Fibroblast of lung (primary cell): ENCODE measurements at regions not wholly inside any gene's neighbourhood (a gene's known extent, or its start where the extent isn't known, plus 50 kb on each side); places are given as distances from the start of the nearest gene placed in this dataset.
"Not testable (repeated sequence)": the region's sequence is repeated elsewhere in the genome, so short reads cannot be mapped to it uniquely, and the experiment has no call there.

Experiments used
- DNase-seq, 2 donors: peaks; one replicate each; pipeline versions ENCODE4 v3.0.0 to v3.0.0-alpha.2; 2010; ENCODE audit warnings: low read depth in 2 of 2
- H2AFZ ChIP-seq: 2 replicates; pipeline ENCODE4 v1.5.1; 2012; ENCODE audit warnings: low read length, control low read depth, inconsistent platforms
- H3K27ac ChIP-seq: 2 replicates; pipeline ENCODE4 v1.5.1; 2011; ENCODE audit warnings: low read length, control low read depth; ENCODE audit not compliant: insufficient read depth
- H3K27me3 ChIP-seq: 2 replicates; pipeline ENCODE4 v1.5.1; 2011; ENCODE audit warnings: mild to moderate bottlenecking, low read length; ENCODE audit not compliant: control insufficient read depth, insufficient read depth
- H3K36me3 ChIP-seq: 2 replicates; pipeline ENCODE4 v1.5.1; 2011; ENCODE audit warnings: low read length; ENCODE audit not compliant: control insufficient read depth, insufficient read depth
- H3K4me1 ChIP-seq: 2 replicates; pipeline ENCODE4 v1.5.1; 2011; ENCODE audit warnings: low read length; ENCODE audit not compliant: control insufficient read depth, insufficient read depth; ENCODE audit errors: extremely low read depth
- H3K4me2 ChIP-seq: 2 replicates; pipeline ENCODE4 v1.5.1; 2011; ENCODE audit warnings: low read length, control low read depth; ENCODE audit not compliant: insufficient read depth; ENCODE audit errors: extremely low read depth
- H3K4me3 ChIP-seq, 4 experiments: fragments of 200-600 bp in 1 of 4; sonication (generic) in 1 of 4; replicated peaks in 1 of 4; 2 replicates each; pipeline ENCODE4 v1.5.1; 2011 to 2016; ENCODE audit warnings: low read length in 4 of 4, low read depth in 3 of 4, mild to moderate bottlenecking in 3 of 4, control low read depth in 2 of 4, inconsistent platforms in 1 of 4, mixed read lengths in 1 of 4; ENCODE audit not compliant: insufficient read depth in 1 of 4; ENCODE audit errors: control extremely low read depth in 1 of 4
- H3K79me2 ChIP-seq: 2 replicates; pipeline ENCODE4 v1.5.1; 2012; ENCODE audit warnings: mild to moderate bottlenecking, low read length, inconsistent platforms; ENCODE audit not compliant: control insufficient read depth, insufficient read depth
- H3K9ac ChIP-seq: 2 replicates; pipeline ENCODE4 v1.5.1; 2011; ENCODE audit warnings: mild to moderate bottlenecking, low read length, control low read depth; ENCODE audit not compliant: insufficient read depth
- H3K9me3 ChIP-seq: 2 replicates; pipeline ENCODE4 v1.5.1; 2012; ENCODE audit warnings: low read depth, low read length; ENCODE audit not compliant: control insufficient read depth, insufficient read depth
- H4K20me1 ChIP-seq: 2 replicates; pipeline ENCODE4 v1.5.1; 2011; ENCODE audit warnings: low read length; ENCODE audit not compliant: control insufficient read depth, insufficient read depth; ENCODE audit errors: extremely low read depth
- EZH2 ChIP-seq: IDR thresholded peaks from 2 replicates; pipeline ENCODE4 v1.5.1; 2012; ENCODE audit warnings: low read length, control low read depth, mild to moderate bottlenecking; ENCODE audit errors: missing control alignments
- TF ChIP-seq, protein P1 (sequence below), 2 donors: IDR thresholded peaks in 1 of 2; conservative IDR thresholded peaks in 1 of 2; 1 replicate in 1 of 2; 2 replicates in 1 of 2; pipeline ENCODE4 v1.5.1; 2011 to 2012; ENCODE audit warnings: low read length in 2 of 2, control low read depth in 1 of 2, inconsistent platforms in 1 of 2, low read depth in 1 of 2, mild to moderate bottlenecking in 1 of 2

DNA sequence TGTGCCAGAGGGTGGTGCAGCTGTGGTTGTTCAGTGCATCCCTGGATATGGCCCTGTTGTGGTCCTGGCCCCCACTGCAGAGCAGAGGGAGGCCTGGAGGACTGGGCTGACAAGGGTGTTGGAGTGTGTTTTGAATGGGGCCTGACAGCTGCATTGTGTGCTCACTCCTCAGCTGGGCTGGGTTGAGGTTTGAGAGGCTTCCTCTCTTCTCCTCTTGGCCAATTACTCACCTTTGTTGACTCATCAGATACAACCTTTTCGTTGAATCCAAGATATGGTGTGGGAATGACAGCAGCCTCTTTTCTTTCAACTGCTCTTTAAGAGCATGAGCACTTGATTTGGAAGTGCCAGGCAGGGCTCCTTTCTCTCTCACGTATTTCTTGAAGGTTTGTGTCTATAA, 228.5 kb upstream of the COBL start:
- Histone ChIP-seq H3K4me3 (no peak overlapping the region), H3K4me1 (no peaks in the 10 kb centered on the region), H2AFZ (no peak overlapping the region), H3K4me2 (no peak overlapping the region), H3K36me3 (no peaks in the 10 kb centered on the region), H4K20me1 (no peaks in the 10 kb centered on the region), H3K27me3 (no peaks in the 10 kb centered on the region), H3K9ac (no peak overlapping the region), H3K27ac (no peak overlapping the region), H3K79me2 (no peaks in the 10 kb centered on the region), H3K9me3 (no peaks in the 10 kb centered on the region)
- TF ChIP-seq, protein P1, sequence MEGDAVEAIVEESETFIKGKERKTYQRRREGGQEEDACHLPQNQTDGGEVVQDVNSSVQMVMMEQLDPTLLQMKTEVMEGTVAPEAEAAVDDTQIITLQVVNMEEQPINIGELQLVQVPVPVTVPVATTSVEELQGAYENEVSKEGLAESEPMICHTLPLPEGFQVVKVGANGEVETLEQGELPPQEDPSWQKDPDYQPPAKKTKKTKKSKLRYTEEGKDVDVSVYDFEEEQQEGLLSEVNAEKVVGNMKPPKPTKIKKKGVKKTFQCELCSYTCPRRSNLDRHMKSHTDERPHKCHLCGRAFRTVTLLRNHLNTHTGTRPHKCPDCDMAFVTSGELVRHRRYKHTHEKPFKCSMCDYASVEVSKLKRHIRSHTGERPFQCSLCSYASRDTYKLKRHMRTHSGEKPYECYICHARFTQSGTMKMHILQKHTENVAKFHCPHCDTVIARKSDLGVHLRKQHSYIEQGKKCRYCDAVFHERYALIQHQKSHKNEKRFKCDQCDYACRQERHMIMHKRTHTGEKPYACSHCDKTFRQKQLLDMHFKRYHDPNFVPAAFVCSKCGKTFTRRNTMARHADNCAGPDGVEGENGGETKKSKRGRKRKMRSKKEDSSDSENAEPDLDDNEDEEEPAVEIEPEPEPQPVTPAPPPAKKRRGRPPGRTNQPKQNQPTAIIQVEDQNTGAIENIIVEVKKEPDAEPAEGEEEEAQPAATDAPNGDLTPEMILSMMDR (conservative IDR thresholded peaks at IDR 0.05 in 1 of 2, IDR thresholded peaks at IDR 0.05 in 1 of 2; ENCODE audit: low read depth in 1 of 2, low read length in 2 of 2): no peak
- no peak for TF ChIP-seq EZH2
- no peak for DNase-seq

DNA sequence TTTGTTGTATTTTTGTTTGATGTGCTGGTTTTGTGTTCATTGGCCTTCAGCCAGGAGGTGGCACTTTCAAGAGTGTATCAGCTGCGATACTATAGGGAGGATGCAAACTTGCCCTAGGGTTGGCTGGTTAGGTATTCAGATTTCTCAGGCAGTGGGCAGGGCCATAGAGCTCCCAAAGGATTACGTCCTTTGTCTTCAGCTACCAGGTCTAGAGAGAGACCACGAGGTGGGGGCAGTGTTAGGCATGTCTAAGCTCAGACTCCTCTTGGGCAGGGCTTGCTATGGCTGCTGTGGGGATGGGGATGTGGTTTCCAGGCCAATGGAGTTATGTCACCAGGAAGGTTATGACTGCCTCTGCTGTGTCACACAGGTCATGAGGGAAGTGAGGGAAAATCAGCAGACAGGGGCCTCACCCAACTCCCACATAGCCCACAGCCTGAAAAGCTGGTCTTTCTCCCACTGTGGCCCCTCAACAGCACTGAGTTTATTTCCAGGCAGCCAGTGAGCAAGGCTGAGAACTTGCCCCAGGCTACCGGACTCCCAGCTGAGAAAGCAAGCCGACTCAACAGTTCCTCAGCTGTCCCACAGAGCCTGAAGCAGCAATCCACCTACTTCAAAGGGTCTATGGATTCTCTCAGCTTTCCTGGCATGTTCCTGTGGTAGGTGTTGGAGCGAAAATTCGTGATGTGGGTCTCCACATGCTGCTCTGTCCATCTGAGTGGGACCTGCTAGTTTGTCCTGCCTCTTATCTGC, 227.4 kb upstream of the COBL start:
- no peak overlapping the region for H3K9ac ChIP-seq
- H3K27me3 ChIP-seq: no peaks in the 10 kb centered on the region
- no peak for DNase-seq
- no peaks in the 10 kb centered on the region for H3K36me3 ChIP-seq
- H3K4me3 ChIP-seq: no peak overlapping the region
- H3K79me2 ChIP-seq: no peaks in the 10 kb centered on the region
- no peaks in the 10 kb centered on the region for H3K9me3 ChIP-seq
- H4K20me1 ChIP-seq: no peaks in the 10 kb centered on the region
- H3K4me2 ChIP-seq: no peak overlapping the region
- TF ChIP-seq, protein P1 (conservative IDR thresholded peaks at IDR 0.05 in 1 of 2, IDR thresholded peaks at IDR 0.05 in 1 of 2; ENCODE audit: low read depth in 1 of 2, low read length in 2 of 2): no peak
- TF ChIP-seq EZH2: no peak
- no peaks in the 10 kb centered on the region for H3K4me1 ChIP-seq
- no peak overlapping the region for H3K27ac ChIP-seq
- no peak overlapping the region for H2AFZ ChIP-seq

DNA sequence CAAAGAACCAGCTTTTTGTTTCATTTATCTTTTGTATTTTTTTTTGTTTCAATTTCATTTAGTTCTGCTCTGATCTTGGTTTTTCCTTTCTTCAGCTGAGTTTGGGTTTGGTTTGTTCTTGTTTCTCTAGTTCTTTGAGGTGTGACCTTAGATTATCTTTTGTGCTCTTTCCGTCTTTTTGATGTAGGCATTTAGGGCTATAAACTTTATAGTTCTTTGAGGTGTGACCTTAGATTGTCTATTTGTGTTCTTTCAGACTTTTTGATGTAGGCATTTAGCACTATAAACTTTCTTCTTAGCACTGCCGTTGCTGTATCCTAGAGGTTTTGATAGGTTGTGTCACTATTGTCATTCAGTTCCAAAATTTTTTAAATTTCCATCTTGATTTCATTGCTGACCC, 224.3 kb upstream of the COBL start:
- not testable (repeated sequence) for H3K9ac ChIP-seq, H3K27ac ChIP-seq, H3K4me1 ChIP-seq, H3K27me3 ChIP-seq, H3K79me2 ChIP-seq, H3K4me2 ChIP-seq, DNase-seq, H3K36me3 ChIP-seq, H2AFZ ChIP-seq, H3K4me3 ChIP-seq, H4K20me1 ChIP-seq, H3K9me3 ChIP-seq
